Uterus (tissue), 3 donors: ENCODE measurements at regions not wholly inside any gene's neighbourhood (a gene's known extent, or its start where the extent isn't known, plus 50 kb on each side); places are given as distances from the start of the nearest gene placed in this dataset.
A peak's percentile ranks its signal among the peaks of the same experiment; 100 is the strongest.

Experiments used
- DNase-seq, 2 donors: peaks; one replicate each; pipeline ENCODE4 v3.0.0-alpha.2; 2019 to 2020
- H3K27ac ChIP-seq, 2 donors: fragments of 200-600 bp; sonication (generic); 1 replicate in 1 of 2; 2 replicates in 1 of 2; pipeline ENCODE4 v1.5.1; 2016 to 2018
- H3K27me3 ChIP-seq, 2 donors: fragments of 200-600 bp; sonication (generic); one replicate each; pipeline ENCODE4 v1.5.1; 2018 to 2019; ENCODE audit warnings: control low read depth in 1 of 2
- H3K36me3 ChIP-seq, 2 donors: fragments of 200-600 bp; sonication (generic); one replicate each; pipeline ENCODE4 v1.5.1; 2019; ENCODE audit warnings: control low read depth in 1 of 2
- H3K4me1 ChIP-seq, 2 donors: fragments of 200-600 bp; sonication (generic); one replicate each; pipeline ENCODE4 v1.5.1; 2018 to 2019; ENCODE audit warnings: control low read depth in 1 of 2
- H3K4me3 ChIP-seq, 2 donors: fragments of 200-600 bp; sonication (generic); 1 replicate in 1 of 2; 2 replicates in 1 of 2; pipeline ENCODE4 v1.5.1; 2018 to 2019; ENCODE audit warnings: mild to moderate bottlenecking in 1 of 2
- H3K9me3 ChIP-seq, 2 donors: fragments of 200-600 bp; sonication (generic); one replicate each; pipeline ENCODE4 v1.5.1; 2019; ENCODE audit warnings: control low read depth in 1 of 2
- CTCF ChIP-seq, 4 experiments: fragments of 200-600 bp in 2 of 4; fragments of 450-650 bp in 2 of 4; sonication (generic) in 2 of 4; IDR thresholded peaks; one replicate each; pipeline ENCODE4 v1.5.1; 2016 to 2019; ENCODE audit warnings: antibody characterized with exemption in 4 of 4, mild to moderate bottlenecking in 2 of 4, moderate library complexity in 1 of 4
- POLR2A ChIP-seq, 2 donors: fragments of 450-650 bp; IDR thresholded peaks; one replicate each; pipeline ENCODE4 v1.6.1; 2016; ENCODE audit warnings: antibody characterized with exemption in 2 of 2, mild to moderate bottlenecking in 1 of 2, moderate library complexity in 1 of 2
- intact Hi-C: fragments of 100-400 bp; cut with DNase I; formaldehyde crosslinking; loops from one replicate; pipeline ENCODE4 v1.15.1; 2023; ENCODE audit warnings: low total_unique reads
- donor health status: DM: yes; HTN: yes; CAD: no.

- peaks cover 0 to 24% of the 10 kb centered on the region in 2 donors for H3K9me3 ChIP-seq
- intact Hi-C loops, result no loop called here
- H3K27ac ChIP-seq, result peak overlapping the region; percentile 65 to 70
- H3K36me3 ChIP-seq, result no peaks in the 10 kb centered on the region
- no peak for TF ChIP-seq POLR2A (IDR thresholded peaks at IDR 0.05)
- TF ChIP-seq CTCF (IDR thresholded peaks at IDR 0.05), result no peak
- DNase-seq, result no peak
- no peak overlapping the region for H3K4me3 ChIP-seq
- peaks cover 0 to 4% of the 10 kb centered on the region in 2 donors for H3K4me1 ChIP-seq
- H3K27me3 ChIP-seq, result no peaks in the 10 kb centered on the region
Observed at GRCh38 chr3:102124704-102125103, 275.4 kb downstream of the NFKBIZ start.

- Histone ChIP-seq H3K4me3 (no peak overlapping the region), H3K27ac (peak overlapping the region; percentile 65 to 70), H3K4me1 (peaks cover 0 to 4% of the 10 kb centered on the region in 2 donors), H3K36me3 (no peaks in the 10 kb centered on the region), H3K27me3 (no peaks in the 10 kb centered on the region), H3K9me3 (peaks cover 0 to 24% of the 10 kb centered on the region in 2 donors)
- intact Hi-C loops, result no loop called here
- DNase-seq, result no peak
- TF ChIP-seq POLR2A (IDR thresholded peaks at IDR 0.05), result no peak
- TF ChIP-seq CTCF (IDR thresholded peaks at IDR 0.05), result no peak
Observed at GRCh38 chr3:102125197-102125993, 276.1 kb downstream of the NFKBIZ start.

- no peaks in the 10 kb centered on the region for H3K27me3 ChIP-seq
- intact Hi-C loops, result no loop called here
- peaks cover 0 to 8% of the 10 kb centered on the region in 2 donors for H3K4me1 ChIP-seq
- H3K9me3 ChIP-seq, result peaks cover 0 to 20% of the 10 kb centered on the region in 2 donors
- no peaks in the 10 kb centered on the region for H3K36me3 ChIP-seq
- H3K27ac ChIP-seq, result peak overlapping the region; percentile 65 to 70
- TF ChIP-seq POLR2A (IDR thresholded peaks at IDR 0.05), result no peak
- no peak overlapping the region for H3K4me3 ChIP-seq
- DNase-seq, result no peak
Observed at GRCh38 chr3:102125994-102126368, 276.7 kb downstream of the NFKBIZ start.

- Histone ChIP-seq H3K9me3 (no peaks in the 10 kb centered on the region), H3K27ac (peak overlapping the region; percentile 89 to 92), H3K36me3 (no peaks in the 10 kb centered on the region), H3K4me1 (peaks cover 0 to 8% of the 10 kb centered on the region in 2 donors), H3K4me3 (no peak overlapping the region), H3K27me3 (no peaks in the 10 kb centered on the region)
- no peak for TF ChIP-seq POLR2A (IDR thresholded peaks at IDR 0.05)
- TF ChIP-seq CTCF (IDR thresholded peaks at IDR 0.05), result no peak
- DNase-seq, result peak; percentile 69 to 81
- intact Hi-C loops, result no loop called here
Observed at GRCh38 chr3:102129760-102130608, 280.7 kb downstream of the NFKBIZ start.

GRCh38 chr3:102132370-102132769 is 283.1 kb downstream of the NFKBIZ start:
- H3K36me3 ChIP-seq, result no peaks in the 10 kb centered on the region
- intact Hi-C loops, result no loop called here
- no peaks in the 10 kb centered on the region for H3K9me3 ChIP-seq
- TF ChIP-seq POLR2A (IDR thresholded peaks at IDR 0.05) (no peak), CTCF (IDR thresholded peaks at IDR 0.05) (no peak)
- no peaks in the 10 kb centered on the region for H3K27me3 ChIP-seq
- peak overlapping the region; percentile 89 to 92 for H3K27ac ChIP-seq
- DNase-seq, result peak; percentile 28 to 47
- H3K4me3 ChIP-seq, result no peak overlapping the region
- peaks cover 0 to 8% of the 10 kb centered on the region in 2 donors for H3K4me1 ChIP-seq
